ENCODE measurements at regions not wholly inside any gene's neighbourhood (a gene's known extent, or its start where the extent isn't known, plus 50 kb on each side); places are given as distances from the start of the nearest gene placed in this dataset.

DNA sequence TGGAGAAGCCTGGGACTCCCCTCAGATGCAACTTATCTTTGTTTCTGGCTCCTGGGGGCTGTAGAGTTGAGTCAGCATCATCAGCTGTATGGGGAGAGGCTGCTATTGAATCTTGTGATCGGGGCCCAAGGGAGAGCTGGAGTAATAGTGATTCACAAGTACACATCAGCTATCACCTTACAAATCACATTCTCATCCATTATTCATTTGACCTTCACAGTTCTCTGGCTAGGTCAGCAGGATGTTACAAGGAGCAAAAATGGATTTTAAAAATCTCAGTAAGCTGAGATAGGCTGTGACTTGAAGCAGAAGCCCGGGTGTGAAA, 175.0 kb downstream of the OPA1 start (continued):
- TF ChIP-seq, protein P1, sequence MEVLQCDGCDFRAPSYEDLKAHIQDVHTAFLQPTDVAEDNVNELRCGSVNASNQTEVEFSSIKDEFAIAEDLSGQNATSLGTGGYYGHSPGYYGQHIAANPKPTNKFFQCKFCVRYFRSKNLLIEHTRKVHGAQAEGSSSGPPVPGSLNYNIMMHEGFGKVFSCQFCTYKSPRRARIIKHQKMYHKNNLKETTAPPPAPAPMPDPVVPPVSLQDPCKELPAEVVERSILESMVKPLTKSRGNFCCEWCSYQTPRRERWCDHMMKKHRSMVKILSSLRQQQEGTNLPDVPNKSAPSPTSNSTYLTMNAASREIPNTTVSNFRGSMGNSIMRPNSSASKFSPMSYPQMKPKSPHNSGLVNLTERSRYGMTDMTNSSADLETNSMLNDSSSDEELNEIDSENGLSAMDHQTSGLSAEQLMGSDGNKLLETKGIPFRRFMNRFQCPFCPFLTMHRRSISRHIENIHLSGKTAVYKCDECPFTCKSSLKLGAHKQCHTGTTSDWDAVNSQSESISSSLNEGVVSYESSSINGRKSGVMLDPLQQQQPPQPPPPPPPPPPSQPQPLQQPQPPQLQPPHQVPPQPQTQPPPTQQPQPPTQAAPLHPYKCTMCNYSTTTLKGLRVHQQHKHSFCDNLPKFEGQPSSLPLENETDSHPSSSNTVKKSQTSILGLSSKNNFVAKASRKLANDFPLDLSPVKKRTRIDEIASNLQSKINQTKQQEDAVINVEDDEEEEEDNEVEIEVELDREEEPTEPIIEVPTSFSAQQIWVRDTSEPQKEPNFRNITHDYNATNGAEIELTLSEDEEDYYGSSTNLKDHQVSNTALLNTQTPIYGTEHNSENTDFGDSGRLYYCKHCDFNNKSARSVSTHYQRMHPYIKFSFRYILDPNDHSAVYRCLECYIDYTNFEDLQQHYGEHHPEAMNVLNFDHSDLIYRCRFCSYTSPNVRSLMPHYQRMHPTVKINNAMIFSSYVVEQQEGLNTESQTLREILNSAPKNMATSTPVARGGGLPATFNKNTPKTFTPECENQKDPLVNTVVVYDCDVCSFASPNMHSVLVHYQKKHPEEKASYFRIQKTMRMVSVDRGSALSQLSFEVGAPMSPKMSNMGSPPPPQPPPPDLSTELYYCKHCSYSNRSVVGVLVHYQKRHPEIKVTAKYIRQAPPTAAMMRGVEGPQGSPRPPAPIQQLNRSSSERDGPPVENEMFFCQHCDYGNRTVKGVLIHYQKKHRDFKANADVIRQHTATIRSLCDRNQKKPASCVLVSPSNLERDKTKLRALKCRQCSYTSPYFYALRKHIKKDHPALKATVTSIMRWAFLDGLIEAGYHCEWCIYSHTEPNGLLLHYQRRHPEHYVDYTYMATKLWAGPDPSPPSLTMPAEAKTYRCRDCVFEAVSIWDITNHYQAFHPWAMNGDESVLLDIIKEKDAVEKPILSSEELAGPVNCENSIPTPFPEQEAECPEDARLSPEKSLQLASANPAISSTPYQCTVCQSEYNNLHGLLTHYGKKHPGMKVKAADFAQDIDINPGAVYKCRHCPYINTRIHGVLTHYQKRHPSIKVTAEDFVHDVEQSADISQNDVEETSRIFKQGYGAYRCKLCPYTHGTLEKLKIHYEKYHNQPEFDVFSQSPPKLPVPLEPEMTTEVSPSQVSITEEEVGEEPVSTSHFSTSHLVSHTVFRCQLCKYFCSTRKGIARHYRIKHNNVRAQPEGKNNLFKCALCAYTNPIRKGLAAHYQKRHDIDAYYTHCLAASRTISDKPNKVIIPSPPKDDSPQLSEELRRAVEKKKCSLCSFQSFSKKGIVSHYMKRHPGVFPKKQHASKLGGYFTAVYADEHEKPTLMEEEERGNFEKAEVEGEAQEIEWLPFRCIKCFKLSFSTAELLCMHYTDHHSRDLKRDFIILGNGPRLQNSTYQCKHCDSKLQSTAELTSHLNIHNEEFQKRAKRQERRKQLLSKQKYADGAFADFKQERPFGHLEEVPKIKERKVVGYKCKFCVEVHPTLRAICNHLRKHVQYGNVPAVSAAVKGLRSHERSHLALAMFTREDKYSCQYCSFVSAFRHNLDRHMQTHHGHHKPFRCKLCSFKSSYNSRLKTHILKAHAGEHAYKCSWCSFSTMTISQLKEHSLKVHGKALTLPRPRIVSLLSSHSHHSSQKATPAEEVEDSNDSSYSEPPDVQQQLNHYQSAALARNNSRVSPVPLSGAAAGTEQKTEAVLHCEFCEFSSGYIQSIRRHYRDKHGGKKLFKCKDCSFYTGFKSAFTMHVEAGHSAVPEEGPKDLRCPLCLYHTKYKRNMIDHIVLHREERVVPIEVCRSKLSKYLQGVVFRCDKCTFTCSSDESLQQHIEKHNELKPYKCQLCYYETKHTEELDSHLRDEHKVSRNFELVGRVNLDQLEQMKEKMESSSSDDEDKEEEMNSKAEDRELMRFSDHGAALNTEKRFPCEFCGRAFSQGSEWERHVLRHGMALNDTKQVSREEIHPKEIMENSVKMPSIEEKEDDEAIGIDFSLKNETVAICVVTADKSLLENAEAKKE (CRISPR knock-in tag; IDR thresholded peaks at IDR 0.05): no peak
- TF ChIP-seq, protein P2, sequence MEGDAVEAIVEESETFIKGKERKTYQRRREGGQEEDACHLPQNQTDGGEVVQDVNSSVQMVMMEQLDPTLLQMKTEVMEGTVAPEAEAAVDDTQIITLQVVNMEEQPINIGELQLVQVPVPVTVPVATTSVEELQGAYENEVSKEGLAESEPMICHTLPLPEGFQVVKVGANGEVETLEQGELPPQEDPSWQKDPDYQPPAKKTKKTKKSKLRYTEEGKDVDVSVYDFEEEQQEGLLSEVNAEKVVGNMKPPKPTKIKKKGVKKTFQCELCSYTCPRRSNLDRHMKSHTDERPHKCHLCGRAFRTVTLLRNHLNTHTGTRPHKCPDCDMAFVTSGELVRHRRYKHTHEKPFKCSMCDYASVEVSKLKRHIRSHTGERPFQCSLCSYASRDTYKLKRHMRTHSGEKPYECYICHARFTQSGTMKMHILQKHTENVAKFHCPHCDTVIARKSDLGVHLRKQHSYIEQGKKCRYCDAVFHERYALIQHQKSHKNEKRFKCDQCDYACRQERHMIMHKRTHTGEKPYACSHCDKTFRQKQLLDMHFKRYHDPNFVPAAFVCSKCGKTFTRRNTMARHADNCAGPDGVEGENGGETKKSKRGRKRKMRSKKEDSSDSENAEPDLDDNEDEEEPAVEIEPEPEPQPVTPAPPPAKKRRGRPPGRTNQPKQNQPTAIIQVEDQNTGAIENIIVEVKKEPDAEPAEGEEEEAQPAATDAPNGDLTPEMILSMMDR (conservative IDR thresholded peaks at IDR 0.05; ENCODE audit: low read depth in 2 of 2): no peak
- TF ChIP-seq STAT1 (IDR thresholded peaks at IDR 0.05; ENCODE audit: unreplicated experiment): no peak

DNA sequence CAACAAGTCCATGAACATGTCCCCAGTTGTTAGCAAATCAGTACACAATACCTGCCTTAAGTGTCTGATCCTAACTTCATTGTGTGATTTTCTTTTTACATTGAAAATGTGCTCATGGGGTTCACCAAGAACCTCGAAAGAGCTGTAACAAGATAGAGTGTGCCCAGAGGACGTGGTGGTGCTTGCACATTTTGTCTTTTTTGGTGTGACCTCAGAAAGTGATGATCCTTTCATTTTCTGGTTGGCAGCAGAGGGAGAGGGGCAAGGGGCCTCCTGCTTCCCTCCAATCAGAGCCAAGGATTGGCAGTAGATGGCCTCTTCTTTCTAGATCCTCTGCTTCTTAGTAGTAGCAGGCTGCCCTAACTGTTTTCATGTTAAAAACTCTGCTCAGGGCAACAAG, 176.4 kb downstream of the OPA1 start:
- Histone ChIP-seq H3K9me2 (ENCODE audit: insufficient read depth) (no peaks in the 10 kb centered on the region), H2AFZ (no peak overlapping the region), H3K27ac (ENCODE audit: low read depth) (no peak overlapping the region), H3K36me3 (ENCODE audit: insufficient read depth) (no peaks in the 10 kb centered on the region; the same call in 1 of the 2 replicates), H3K27me3 (ENCODE audit: insufficient read depth) (peaks cover 20% of the 10 kb centered on the region), H3K4me1 (ENCODE audit: insufficient read depth) (no peaks in the 10 kb centered on the region; the same call in 1 of the 2 replicates), H3K4me3 (no peak overlapping the region), H3K4me2 (no peak overlapping the region), H4K20me1 (replicated peaks; ENCODE audit: insufficient read depth) (no peaks in the 10 kb centered on the region), H3K79me2 (replicated peaks; ENCODE audit: insufficient read depth) (no peaks in the 10 kb centered on the region), H3F3A (replicated peaks; ENCODE audit: low read depth) (peaks cover under 1% of the 10 kb centered on the region; the same call in 1 of the 2 replicates)
- Mint-ChIP-seq H3K36me3 (ENCODE audit: low read depth) (peaks cover 8% of the 10 kb centered on the region; the same call in 1 of the 3 replicates), H3K9me3 (peaks cover 18% of the 10 kb centered on the region), H3K4me1 (peaks cover 12% of the 10 kb centered on the region), H3K4me3 (no peak overlapping the region), H3K27ac (no peak overlapping the region), H3K27me3 (ENCODE audit: insufficient read depth, low read depth, poor library complexity) (peaks cover 5% of the 10 kb centered on the region)
- DNase-seq (ENCODE audit: low spot score) (no peak), ATAC-seq (no peak)
- no peak for TF ChIP-seq JUNB (IDR thresholded peaks at IDR 0.05; ENCODE audit: unreplicated experiment)
- no peak for TF ChIP-seq POLR2AphosphoS5 (IDR thresholded peaks at IDR 0.05; ENCODE audit: low read depth)
- TF ChIP-seq ZNF114 (CRISPR knock-in tag; IDR thresholded peaks at IDR 0.05): no peak
- TF ChIP-seq NANOG (IDR thresholded peaks at IDR 0.05; ENCODE audit: borderline replicate concordance): no peak
- TF ChIP-seq, protein P3, sequence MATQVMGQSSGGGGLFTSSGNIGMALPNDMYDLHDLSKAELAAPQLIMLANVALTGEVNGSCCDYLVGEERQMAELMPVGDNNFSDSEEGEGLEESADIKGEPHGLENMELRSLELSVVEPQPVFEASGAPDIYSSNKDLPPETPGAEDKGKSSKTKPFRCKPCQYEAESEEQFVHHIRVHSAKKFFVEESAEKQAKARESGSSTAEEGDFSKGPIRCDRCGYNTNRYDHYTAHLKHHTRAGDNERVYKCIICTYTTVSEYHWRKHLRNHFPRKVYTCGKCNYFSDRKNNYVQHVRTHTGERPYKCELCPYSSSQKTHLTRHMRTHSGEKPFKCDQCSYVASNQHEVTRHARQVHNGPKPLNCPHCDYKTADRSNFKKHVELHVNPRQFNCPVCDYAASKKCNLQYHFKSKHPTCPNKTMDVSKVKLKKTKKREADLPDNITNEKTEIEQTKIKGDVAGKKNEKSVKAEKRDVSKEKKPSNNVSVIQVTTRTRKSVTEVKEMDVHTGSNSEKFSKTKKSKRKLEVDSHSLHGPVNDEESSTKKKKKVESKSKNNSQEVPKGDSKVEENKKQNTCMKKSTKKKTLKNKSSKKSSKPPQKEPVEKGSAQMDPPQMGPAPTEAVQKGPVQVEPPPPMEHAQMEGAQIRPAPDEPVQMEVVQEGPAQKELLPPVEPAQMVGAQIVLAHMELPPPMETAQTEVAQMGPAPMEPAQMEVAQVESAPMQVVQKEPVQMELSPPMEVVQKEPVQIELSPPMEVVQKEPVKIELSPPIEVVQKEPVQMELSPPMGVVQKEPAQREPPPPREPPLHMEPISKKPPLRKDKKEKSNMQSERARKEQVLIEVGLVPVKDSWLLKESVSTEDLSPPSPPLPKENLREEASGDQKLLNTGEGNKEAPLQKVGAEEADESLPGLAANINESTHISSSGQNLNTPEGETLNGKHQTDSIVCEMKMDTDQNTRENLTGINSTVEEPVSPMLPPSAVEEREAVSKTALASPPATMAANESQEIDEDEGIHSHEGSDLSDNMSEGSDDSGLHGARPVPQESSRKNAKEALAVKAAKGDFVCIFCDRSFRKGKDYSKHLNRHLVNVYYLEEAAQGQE (IDR thresholded peaks at IDR 0.05; ENCODE audit: unreplicated experiment): no peak
- TF ChIP-seq STAT1 (IDR thresholded peaks at IDR 0.05; ENCODE audit: unreplicated experiment): no peak
